K562 (cell line): ENCODE measurements at regions not wholly inside any gene's neighbourhood (a gene's known extent, or its start where the extent isn't known, plus 50 kb on each side); places are given as distances from the start of the nearest gene placed in this dataset.

Experiments
- ATAC-seq: fragments of 200-7000 bp; cut with Tn5 transposase; 3 replicates; pipeline ENCODE4 v1.9.1; 2020; ENCODE audit warnings: moderate library complexity
- BruUV-seq: library from RNA; stranded (reverse); fragments of 400-500 nt; replicated peaks from 2 replicates; lab custom pipeline; 2021; lab: Mats Ljungman, UMichigan
- CTCF ChIA-PET: fragments of 300-600 bp; formaldehyde crosslinking; extraction: SDS; loops from one replicate; lab custom pipeline; 2021; ENCODE audit warnings: low intra/inter-chr PET ratio; lab: Yijun Ruan, JAX
- POLR2A ChIA-PET: fragments of 300-600, 350-650 bp; sonication (Branson Sonifier 250); formaldehyde crosslinking; extraction: SDS; loops from one replicate; lab custom pipeline; 2021; ENCODE audit warnings: antibody characterized with exemption, inconsistent platforms; lab: Yijun Ruan, JAX
- DNase-seq, 4 experiments: peaks; one replicate each; pipeline versions ENCODE4 v3.0.0 to v3.0.0-alpha.2; 2011 to 2018; ENCODE audit warnings: low spot score in 3 of 4, mixed read lengths in 3 of 4; ENCODE audit errors: extremely low read depth in 1 of 4
- FAIRE-seq: peaks from 2 replicates; lab custom pipeline; 2011; peaks lifted over from hg19 to GRCh38; lab: Jason Lieb, UNC
- H2AFZ ChIP-seq: 2 replicates; pipeline ENCODE4 v1.6.0; 2011; ENCODE audit warnings: low read depth, low read length, control low read depth, inconsistent platforms
- H3K27ac ChIP-seq: fragments of 200-600 bp; 3 replicates; pipeline ENCODE4 v1.8.0; 2011; ENCODE audit warnings: low read depth, mild to moderate bottlenecking, control low read depth, inconsistent platforms, low read length, moderate library complexity, mixed read lengths; ENCODE audit errors: extremely low read depth
- H3K27me3 ChIP-seq, 2 experiments: fragments of 300-600 bp in 1 of 2; 2 replicates in 1 of 2; 3 replicates in 1 of 2; pipeline versions ENCODE4 v1.6.0 to v1.8.0; 2011; ENCODE audit warnings: inconsistent platforms in 2 of 2, low read length in 2 of 2, mild to moderate bottlenecking in 1 of 2, mixed read lengths in 1 of 2, moderate library complexity in 1 of 2; ENCODE audit not compliant: control insufficient read depth in 2 of 2, insufficient read depth in 2 of 2
- H3K36me3 ChIP-seq: fragments of 300-600 bp; 3 replicates; pipeline ENCODE4 v1.8.0; 2011; ENCODE audit warnings: mild to moderate bottlenecking, low read length, inconsistent platforms; ENCODE audit not compliant: control insufficient read depth, insufficient read depth
- H3K4me1 ChIP-seq, 2 experiments: fragments of 200-600 bp in 1 of 2; replicated peaks in 1 of 2; 2 replicates in 1 of 2; 3 replicates in 1 of 2; pipeline versions ENCODE4 v1.5.1 to v1.8.0; 2011; ENCODE audit warnings: inconsistent platforms in 2 of 2, low read length in 2 of 2, mild to moderate bottlenecking in 1 of 2, mixed read lengths in 1 of 2, moderate library complexity in 1 of 2; ENCODE audit not compliant: control insufficient read depth in 2 of 2, insufficient read depth in 2 of 2
- H3K4me2 ChIP-seq: 2 replicates; pipeline ENCODE4 v1.6.1; 2011; ENCODE audit warnings: low read length, control low read depth, inconsistent platforms, mixed read lengths; ENCODE audit not compliant: insufficient read depth
- H3K4me3 ChIP-seq: fragments of 200-600 bp; sonication (generic), shearing (Covaris generic); 2 replicates; pipeline ENCODE4 v1.5.1; 2016; ENCODE audit warnings: control low read depth, inconsistent platforms
- H3K79me2 ChIP-seq: fragments of 200-600 bp; 3 replicates; pipeline ENCODE4 v1.8.0; 2011; ENCODE audit warnings: low read length, inconsistent platforms; ENCODE audit not compliant: control insufficient read depth, insufficient read depth
- H3K9ac ChIP-seq, 2 experiments: 2 replicates each; pipeline versions ENCODE4 v1.6.0 to v1.6.1; 2011; ENCODE audit warnings: low read depth in 2 of 2, low read length in 2 of 2, control low read depth in 1 of 2, inconsistent platforms in 1 of 2, mild to moderate bottlenecking in 1 of 2, mixed read lengths in 1 of 2; ENCODE audit not compliant: insufficient read depth in 1 of 2
- H3K9me1 ChIP-seq: one replicate; pipeline ENCODE4 v1.6.0; 2011; ENCODE audit warnings: inconsistent platforms, mild to moderate bottlenecking, low read length, moderate library complexity; ENCODE audit not compliant: control insufficient read depth, insufficient read depth
- H3K9me3 ChIP-seq: replicated peaks from 2 replicates; pipeline ENCODE4 v1.5.1; 2011; ENCODE audit warnings: low read depth, low read length, inconsistent platforms; ENCODE audit not compliant: control insufficient read depth, insufficient read depth
- H4K20me1 ChIP-seq: replicated peaks from 2 replicates; pipeline ENCODE4 v1.6.1; 2011; ENCODE audit warnings: low read length, inconsistent platforms, mixed read lengths; ENCODE audit not compliant: control insufficient read depth, insufficient read depth
- C11orf30 ChIP-seq: fragments of 450-650 bp; IDR thresholded peaks from 2 replicates; pipeline ENCODE4 v1.6.1; 2016; ENCODE audit warnings: low read depth, mild to moderate bottlenecking
- DMBX1 ChIP-seq: fragments of 250-450 bp; sonication (Bioruptor Pico); IDR thresholded peaks from 2 replicates; pipeline ENCODE4 v1.8.0; 2022; ENCODE audit warnings: inconsistent platforms, mild to moderate bottlenecking, moderate library complexity, borderline replicate concordance
- EHMT2 ChIP-seq: fragments of 450-650 bp; IDR thresholded peaks from 2 replicates; pipeline ENCODE4 v1.6.1; 2018; ENCODE audit warnings: antibody characterized with exemption
- HDAC6 ChIP-seq: IDR thresholded peaks from 2 replicates; pipeline ENCODE4 v1.6.1; 2012; ENCODE audit warnings: low read depth, mild to moderate bottlenecking, control low read depth, inconsistent platforms, low read length, moderate library complexity
- KAT7 ChIP-seq: sonication (generic); formaldehyde crosslinking; IDR thresholded peaks from 2 replicates; pipeline ENCODE4 v1.8.0; 2022; ENCODE audit warnings: missing genetic modification reagents, mild to moderate bottlenecking, borderline replicate concordance
- NR4A1 ChIP-seq, 2 experiments: fragments of 250-450 bp in 1 of 2; fragments of 450-650 bp in 1 of 2; sonication (Bioruptor Pico) in 1 of 2; IDR thresholded peaks; 2 replicates each; pipeline versions ENCODE4 v1.4.0 to v1.6.1; 2016 to 2020; ENCODE audit warnings: mild to moderate bottlenecking in 2 of 2, missing compliant biosample characterization in 1 of 2, missing genetic modification characterization in 1 of 2, moderate library complexity in 1 of 2
- RHOXF2B ChIP-seq: fragments of 250-450 bp; sonication (Bioruptor Pico); conservative IDR thresholded peaks from 2 replicates; pipeline ENCODE4 v1.5.1; 2021
- ZNF280A ChIP-seq: fragments of 450-650 bp; IDR thresholded peaks from 2 replicates; pipeline ENCODE4 v1.6.1; 2018; ENCODE audit warnings: mild to moderate bottlenecking, low read depth; ENCODE audit not compliant: partially characterized antibody
- ZNF518B ChIP-seq: fragments of 250-450 bp; sonication (Bioruptor Pico); IDR thresholded peaks from 2 replicates; pipeline ENCODE4 v1.5.0; 2021; ENCODE audit warnings: mild to moderate bottlenecking, moderate library complexity
- ZNF551 ChIP-seq: fragments of 250-450 bp; sonication (Bioruptor Pico); IDR thresholded peaks from 2 replicates; pipeline ENCODE4 v1.5.0; 2021; ENCODE audit warnings: mild to moderate bottlenecking, moderate library complexity
- in situ Hi-C: fragments of 300-500 bp; cut with MboI; formaldehyde crosslinking; loops from 4 replicates; pipeline ENCODE4 v1.15.0; 2018; ENCODE audit warnings: inconsistent platforms, mixed read lengths
- intact Hi-C: fragments of 100-400 bp; cut with micrococcal nuclease; formaldehyde crosslinking; loops from 2 replicates; pipeline ENCODE4 v1.14.2; 2022

- no peak overlapping the region for H3K27ac ChIP-seq
- POLR2A ChIA-PET: no interaction called here
- no peak overlapping the region for H3K4me3 ChIP-seq
- no peak for ATAC-seq
- H4K20me1 ChIP-seq: no peaks in the 10 kb centered on the region
- no peak for FAIRE-seq
- no peak overlapping the region for H2AFZ ChIP-seq
- no peak for DNase-seq
- intact Hi-C loops: no loop called here
- TF ChIP-seq KAT7 (CRISPR knock-in tag) (no peak), ZNF280A (no peak), ZNF551 (no peak), RHOXF2B (CRISPR knock-in tag) (no peak), ZNF518B (no peak), HDAC6 (no peak), C11orf30 (no peak), DMBX1 (CRISPR knock-in tag) (no peak), EHMT2 (no peak), NR4A1 (CRISPR knock-in tag; IDR thresholded peaks at IDR 0.05) (no peak), NR4A1 (tag; IDR thresholded peaks at IDR 0.05) (no peak)
- no peaks in the 10 kb centered on the region for H3K27me3 ChIP-seq
- no peaks in the 10 kb centered on the region for H3K9me3 ChIP-seq
- H3K9ac ChIP-seq: no peak overlapping the region
- no peaks in the 10 kb centered on the region for H3K9me1 ChIP-seq
- no peaks in the 10 kb centered on the region for H3K36me3 ChIP-seq
- no peaks in the 10 kb centered on the region for H3K79me2 ChIP-seq
- in situ Hi-C loops: no loop called here
- H3K4me2 ChIP-seq: no peak overlapping the region
- CTCF ChIA-PET: no interaction called here
- no TSS peak for BruUV-seq
- no peaks in the 10 kb centered on the region for H3K4me1 ChIP-seq
These were observed 182.0 kb upstream of the JAG1 start for GRCh38 chr20:10855778-10856177.
